ENCODE measurements at regions not wholly inside any gene's neighbourhood (a gene's known extent, or its start where the extent isn't known, plus 50 kb on each side); places are given as distances from the start of the nearest gene placed in this dataset.

DNA sequence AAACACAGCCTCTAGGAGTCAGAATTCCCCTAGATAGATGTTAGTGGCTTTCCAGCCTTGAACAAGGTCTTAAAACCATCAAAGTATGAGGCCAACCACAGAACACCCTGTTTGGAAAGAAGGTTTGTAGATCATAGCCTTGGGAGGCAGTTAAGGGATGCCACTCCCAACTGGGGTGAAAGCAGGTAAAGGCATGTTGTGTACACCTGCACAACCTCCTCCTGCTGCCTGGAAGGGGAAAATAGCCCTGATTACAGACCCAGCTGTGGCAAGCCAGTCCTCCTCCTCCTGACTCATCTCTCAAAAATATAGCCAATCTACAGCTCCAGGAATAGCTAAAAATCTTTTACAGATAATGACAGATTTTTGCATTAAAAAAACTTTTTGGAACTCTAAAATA, 108.1 kb downstream of the RBM43 start:
- DNase-seq: no peak

- DNase-seq: peak; percentile 18
Measured at GRCh38 chr2:151150331-151151320, 111.0 kb downstream of the RBM43 start.

DNA sequence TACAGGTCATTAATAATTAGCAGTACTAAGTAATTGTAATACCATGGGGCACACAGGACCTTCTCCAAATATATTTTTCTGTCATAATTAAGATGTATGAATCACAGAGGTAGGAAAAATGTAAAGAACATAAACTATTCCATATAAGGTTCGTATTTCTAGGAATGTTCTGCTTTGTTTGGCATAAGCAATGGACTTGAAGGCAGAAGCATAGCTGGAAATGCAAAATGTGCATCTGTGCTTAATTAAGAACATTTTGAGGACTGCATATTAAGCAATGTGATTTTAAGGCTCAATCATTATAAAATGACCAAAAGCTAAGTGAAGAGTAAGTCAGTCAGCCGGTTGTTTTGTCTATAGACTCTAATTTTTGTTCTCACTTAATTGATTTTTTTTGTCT, 123.2 kb downstream of the RBM43 start:
- DNase-seq: no peak

DNA sequence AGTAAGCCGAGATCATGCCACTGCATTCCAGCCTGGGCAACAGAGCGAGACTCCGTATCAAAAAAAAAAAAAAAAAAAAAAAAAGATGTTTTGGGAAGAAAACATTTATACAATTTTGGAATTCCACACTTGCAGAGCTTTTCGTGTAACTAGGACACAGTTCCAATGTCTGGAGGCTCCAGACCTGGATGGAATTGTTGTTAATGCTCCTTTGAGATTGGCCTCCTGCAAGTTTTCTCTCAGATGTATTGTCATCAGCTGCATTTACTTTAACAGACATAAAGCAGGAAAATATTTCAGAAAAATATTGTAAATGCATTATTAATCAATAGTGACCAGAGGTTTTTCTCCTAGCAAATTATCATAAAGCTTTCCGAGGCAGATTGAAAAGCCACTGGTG, 124.1 kb downstream of the RBM43 start:
- no peak for DNase-seq

GRCh38 chr2:151120011-151120410, 141.7 kb downstream of the RBM43 start:
- DNase-seq: no peak

- no peak for DNase-seq
Measured at GRCh38 chr2:151119374-151119773, 142.3 kb downstream of the RBM43 start.

DNA sequence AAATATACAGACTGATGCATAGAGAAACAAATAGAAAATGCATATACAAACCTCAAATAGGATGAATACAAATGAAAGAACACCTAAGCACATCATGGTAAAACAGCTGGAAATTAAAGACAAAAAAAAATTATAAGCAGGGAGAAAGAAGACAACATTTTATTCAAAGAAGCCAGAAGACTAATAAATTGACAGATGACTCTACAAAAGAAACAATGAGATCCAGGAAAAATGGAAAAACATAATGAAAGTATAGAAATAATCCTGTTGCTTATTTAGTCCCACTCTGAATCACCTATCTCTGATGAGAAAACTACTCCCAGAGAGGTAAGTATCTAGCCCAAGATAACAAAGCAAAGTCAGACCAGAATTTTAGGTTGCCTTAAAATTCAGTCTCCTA, 143.4 kb downstream of the RBM43 start:
- DNase-seq: no peak

GRCh38 chr2:151114874-151115273, 146.8 kb downstream of the RBM43 start:
- DNase-seq: no peak

GRCh38 chr2:151113318-151113717, 148.3 kb downstream of the RBM43 start:
- peak; percentile 47 for DNase-seq

DNA sequence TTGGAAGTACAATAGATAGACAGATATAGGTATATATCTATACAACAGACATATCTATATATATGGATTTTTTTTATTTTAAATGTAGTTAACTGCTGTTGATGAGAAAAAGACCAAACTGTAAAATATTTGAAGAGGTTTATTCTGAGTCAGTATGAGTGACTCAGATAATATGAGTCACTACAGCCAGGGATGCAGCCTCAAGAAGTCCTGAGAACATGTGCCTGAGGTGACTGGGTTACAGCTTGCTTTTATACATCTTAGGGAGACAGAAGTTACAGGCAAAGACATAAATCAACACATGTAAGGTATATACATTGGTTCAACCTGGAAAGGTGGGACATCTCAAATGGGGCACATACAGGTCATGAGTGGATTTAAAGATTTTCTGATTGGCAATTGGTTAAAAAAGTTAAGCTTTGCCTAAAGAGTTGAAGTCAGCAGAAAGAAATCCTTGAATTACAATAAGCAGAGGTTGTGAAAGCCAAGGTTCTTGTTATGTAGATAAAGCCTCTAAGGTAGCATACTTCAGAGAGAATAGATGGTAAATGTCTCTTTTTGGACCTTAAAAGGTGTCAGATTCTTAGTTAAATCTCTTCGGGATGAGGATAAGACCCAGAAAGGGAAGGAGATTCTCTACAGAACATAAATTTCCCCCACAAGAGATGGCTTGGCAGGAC, 149.9 kb downstream of the RBM43 start:
- no peak for DNase-seq

GRCh38 chr2:151106805-151107506, 154.7 kb downstream of the RBM43 start:
- no peak for DNase-seq

GRCh38 chr2:151103551-151103950, 158.1 kb downstream of the RBM43 start:
- no peak for DNase-seq

GRCh38 chr2:151102226-151102625, 159.4 kb downstream of the RBM43 start:
- no peak for DNase-seq

DNA sequence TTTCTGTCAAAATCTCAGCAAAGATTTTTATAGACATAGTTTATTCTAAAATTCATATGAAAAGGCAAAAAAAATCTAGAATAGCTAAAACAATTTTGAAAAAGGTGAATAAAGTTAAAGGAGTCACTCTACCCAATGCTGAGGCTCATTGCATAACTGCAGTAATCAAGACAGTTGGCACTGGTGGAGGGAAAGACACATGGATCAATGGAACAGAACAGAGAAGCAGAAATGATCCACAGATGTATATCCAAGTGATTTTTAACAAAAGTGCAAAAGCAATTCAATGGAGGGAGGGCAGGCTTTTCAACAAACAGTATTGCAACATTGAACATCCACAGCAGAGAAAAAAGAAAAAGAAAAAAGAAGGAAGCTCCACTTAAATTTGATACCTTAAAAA, 162.8 kb downstream of the RBM43 start:
- DNase-seq: no peak

DNA sequence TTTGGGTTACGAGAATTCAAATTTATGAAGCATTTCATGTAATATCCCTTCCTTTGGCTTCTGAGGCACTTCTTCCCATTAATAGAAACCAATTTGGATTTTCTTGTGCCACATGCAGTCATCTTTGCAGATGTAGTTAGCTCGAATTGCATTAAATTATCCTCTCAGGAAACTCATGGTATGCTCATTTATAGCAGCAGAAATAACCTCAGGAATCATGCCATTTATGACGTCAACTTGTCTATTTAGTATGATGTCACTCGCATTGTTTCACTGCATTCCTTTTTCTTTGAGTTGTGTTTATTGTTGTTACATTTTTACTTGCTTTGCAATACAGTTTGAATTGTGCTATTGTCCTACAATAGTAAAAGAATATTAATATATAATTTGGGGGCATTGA, 163.8 kb downstream of the RBM43 start:
- no peak for DNase-seq

DNA sequence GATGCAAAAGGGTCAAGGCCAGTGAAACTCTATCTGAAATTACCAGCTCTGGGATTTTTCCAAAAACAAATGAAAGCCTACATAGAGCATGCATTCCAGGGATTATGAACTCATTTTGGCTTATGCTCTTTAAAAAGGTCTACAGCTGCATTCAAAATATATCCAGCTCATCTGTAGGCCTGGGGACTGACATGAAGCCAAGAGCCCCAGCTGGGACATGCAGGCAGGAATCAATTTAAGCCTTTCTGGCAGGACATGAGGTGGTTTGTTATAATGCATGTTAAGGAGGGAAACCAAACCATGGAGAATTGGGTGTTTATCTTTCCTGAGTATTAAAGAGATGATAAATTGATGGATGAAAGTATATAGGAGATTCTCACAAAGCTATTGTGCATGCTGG, 164.5 kb downstream of the RBM43 start:
- DNase-seq: no peak

- DNase-seq: peak; percentile 1
Measured at GRCh38 chr2:151096235-151096634, 165.4 kb downstream of the RBM43 start.

- no peak for DNase-seq
Measured at GRCh38 chr2:151095463-151095862, 166.2 kb downstream of the RBM43 start.

DNA sequence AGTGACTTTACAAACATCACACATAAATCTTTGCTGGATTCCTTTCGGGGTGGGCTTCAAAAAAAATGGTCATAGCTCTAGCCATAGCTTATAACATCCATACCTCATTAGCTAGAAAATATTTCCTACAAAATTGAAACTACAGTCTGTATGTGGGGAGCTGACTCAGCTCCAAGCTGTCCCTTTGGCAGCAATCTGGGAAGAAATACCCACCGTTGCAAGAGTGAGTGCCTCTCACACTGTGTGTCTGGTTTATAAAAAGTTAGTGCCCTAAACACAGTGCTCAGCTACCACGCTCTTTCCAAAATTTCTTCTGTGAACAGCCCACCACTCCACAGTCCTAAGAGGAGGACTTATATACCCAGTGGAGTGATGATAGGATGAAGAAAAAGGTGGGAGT, 170.1 kb downstream of the RBM43 start:
- no peak for DNase-seq

DNA sequence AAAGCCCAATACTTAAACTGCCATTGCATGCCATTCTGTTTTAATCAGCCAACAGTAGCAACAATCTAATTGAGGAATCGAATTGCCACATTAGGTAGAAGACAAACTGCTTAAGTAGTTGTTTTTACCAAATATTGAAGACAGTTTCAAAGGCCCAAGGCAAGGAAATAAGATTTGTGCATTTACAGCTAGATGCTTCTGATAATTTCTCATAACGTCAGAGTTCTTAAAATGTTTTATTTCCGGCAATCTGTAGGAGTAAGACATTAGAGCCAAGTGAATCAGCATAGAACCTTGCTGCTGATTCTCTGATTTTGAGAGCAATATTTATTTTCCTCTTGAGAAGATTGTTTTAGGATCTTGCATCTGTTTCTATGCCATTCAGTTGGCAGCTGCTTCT, 174.3 kb downstream of the RBM43 start:
- DNase-seq: no peak

- no peak for DNase-seq
Measured at GRCh38 chr2:151085181-151085611, 176.5 kb downstream of the RBM43 start.

DNA sequence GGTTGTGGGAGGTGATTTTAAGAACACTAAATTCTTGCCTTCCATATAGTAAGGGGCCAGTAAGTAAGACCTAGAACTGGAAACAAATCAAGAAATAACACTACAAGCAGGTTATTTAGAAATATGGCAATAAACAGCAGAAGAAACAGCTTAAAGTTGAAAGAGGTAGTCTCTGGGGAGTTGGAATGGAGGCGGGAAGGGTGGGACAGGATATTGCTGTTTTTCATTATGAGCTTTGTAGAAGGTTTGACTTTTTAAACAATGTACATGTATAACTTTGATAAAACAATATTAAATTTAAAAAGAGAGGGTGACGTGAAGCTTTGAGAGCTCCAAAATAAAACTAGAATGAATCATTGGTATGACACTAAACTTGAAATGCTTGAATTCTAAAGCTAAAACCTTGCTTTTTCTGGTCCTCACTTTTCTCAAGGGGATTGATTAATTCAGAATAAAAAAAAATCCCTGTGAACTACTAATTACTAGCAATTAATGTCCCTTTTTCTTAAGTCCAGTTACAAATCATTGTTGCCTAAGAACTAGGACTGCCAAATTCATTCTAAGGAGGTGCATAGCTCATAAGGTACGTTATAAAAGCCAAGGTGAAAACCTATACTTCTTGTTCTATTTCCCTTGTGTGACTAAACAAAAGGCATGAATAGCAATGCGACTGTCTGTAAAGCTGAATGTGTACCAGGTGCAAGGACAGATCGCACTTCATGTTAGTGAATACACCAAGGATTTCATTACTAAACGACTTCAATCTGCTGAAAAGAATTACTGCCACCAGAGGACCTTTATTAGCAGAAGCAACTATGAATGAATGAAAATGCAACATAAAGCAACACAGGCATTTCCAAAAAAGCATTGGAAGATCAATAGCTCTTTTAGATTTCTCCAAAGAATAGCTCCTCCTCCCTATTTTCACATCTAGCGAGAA, 177.5 kb downstream of the RBM43 start:
- no peak for DNase-seq

Measured in OCI-M1 (cell line).